GM23338 (cell line): ENCODE measurements at regions not wholly inside any gene's neighbourhood (a gene's known extent, or its start where the extent isn't known, plus 50 kb on each side); places are given as distances from the start of the nearest gene placed in this dataset.

Experiments
- ATAC-seq: fragments of 200-7000 bp; cut with Tn5 transposase; 3 replicates; pipeline ENCODE4 v1.9.1; 2020
- DNase-seq: peaks from one replicate; pipeline ENCODE4 v3.0.0-alpha.2; 2015; ENCODE audit warnings: low spot score
- H2AFZ ChIP-seq: fragments of 200-600 bp; sonication (generic); 2 replicates; pipeline ENCODE4 v1.8.0; 2016; ENCODE audit warnings: antibody characterized with exemption, mild to moderate bottlenecking, moderate library complexity
- H3F3A ChIP-seq: fragments of 200-600 bp; sonication (generic); replicated peaks from 2 replicates; pipeline ENCODE4 v1.8.0; 2017; ENCODE audit warnings: antibody characterized with exemption, mixed run types, low read depth
- H3K27ac ChIP-seq: fragments of 200-600 bp; sonication (generic); 2 replicates; pipeline ENCODE4 v1.6.1; 2016; ENCODE audit warnings: low read depth
- H3K27me3 ChIP-seq: fragments of 200-600 bp; sonication (generic); 2 replicates; pipeline ENCODE4 v1.8.0; 2016; ENCODE audit warnings: mild to moderate bottlenecking, mixed run types, moderate library complexity; ENCODE audit not compliant: insufficient read depth
- H3K36me3 ChIP-seq: fragments of 200-600 bp; sonication (generic); 2 replicates; pipeline ENCODE4 v1.8.0; 2016; ENCODE audit warnings: mild to moderate bottlenecking; ENCODE audit not compliant: insufficient read depth
- H3K4me1 ChIP-seq: fragments of 200-600 bp; sonication (generic); 2 replicates; pipeline ENCODE4 v1.8.0; 2016; ENCODE audit warnings: mild to moderate bottlenecking, moderate library complexity; ENCODE audit not compliant: insufficient read depth
- H3K4me2 ChIP-seq: fragments of 200-600 bp; sonication (generic); 2 replicates; pipeline ENCODE4 v1.7.1; 2017; ENCODE audit warnings: mixed run types
- H3K4me3 ChIP-seq: fragments of 200-600 bp; sonication (generic); 2 replicates; pipeline ENCODE4 v1.6.1; 2016; ENCODE audit warnings: mixed run types
- H3K79me2 ChIP-seq: fragments of 200-600 bp; sonication (generic); replicated peaks from 2 replicates; pipeline ENCODE4 v1.8.0; 2017; ENCODE audit warnings: mild to moderate bottlenecking; ENCODE audit not compliant: insufficient read depth
- H3K9me2 ChIP-seq: fragments of 200-600 bp; sonication (generic); 2 replicates; pipeline ENCODE4 v1.8.0; 2017; ENCODE audit not compliant: insufficient read depth
- H4K20me1 ChIP-seq: fragments of 200-600 bp; sonication (generic); replicated peaks from 2 replicates; pipeline ENCODE4 v1.8.0; 2017; ENCODE audit warnings: mild to moderate bottlenecking; ENCODE audit not compliant: insufficient read depth
- H3K27ac Mint-ChIP-seq: 2 replicates; pipeline ENCODE4 v1.8.0; 2020; ENCODE audit warnings: inconsistent platforms, mild to moderate bottlenecking, moderate library complexity, mixed read lengths
- H3K27me3 Mint-ChIP-seq: 3 replicates; pipeline ENCODE4 v1.8.0; 2022; ENCODE audit warnings: low read depth, mild to moderate bottlenecking, moderate library complexity, mixed read lengths, inconsistent platforms; ENCODE audit not compliant: insufficient read depth, poor library complexity
- H3K36me3 Mint-ChIP-seq: 3 replicates; pipeline ENCODE4 v1.8.0; 2021; ENCODE audit warnings: low read depth, mild to moderate bottlenecking, inconsistent platforms, moderate library complexity, mixed read lengths
- H3K4me1 Mint-ChIP-seq: 3 replicates; pipeline ENCODE4 v1.8.0; 2020; ENCODE audit warnings: mild to moderate bottlenecking, inconsistent platforms, mixed read lengths
- H3K4me3 Mint-ChIP-seq: 3 replicates; pipeline ENCODE4 v1.8.0; 2021; ENCODE audit warnings: moderate library complexity, mild to moderate bottlenecking, inconsistent platforms, mixed read lengths
- H3K9me3 Mint-ChIP-seq: 3 replicates; pipeline ENCODE4 v1.8.0; 2020; ENCODE audit warnings: moderate library complexity, mild to moderate bottlenecking, inconsistent platforms, mixed read lengths
- CREB1 ChIP-seq: fragments of 250-450 bp; sonication (Bioruptor Pico); IDR thresholded peaks from 2 replicates; pipeline ENCODE4 v1.5.0; 2020; ENCODE audit warnings: low read depth, mild to moderate bottlenecking, moderate library complexity
- EZH2phosphoT487 ChIP-seq: fragments of 200-600 bp; sonication (generic); IDR thresholded peaks from one replicate; pipeline ENCODE4 v1.8.1; 2018; ENCODE audit warnings: antibody characterized with exemption; ENCODE audit not compliant: unreplicated experiment
- NANOG ChIP-seq: IDR thresholded peaks from 2 replicates; pipeline ENCODE4 v1.6.1; 2016; ENCODE audit warnings: antibody characterized with exemption, borderline replicate concordance
- POLR2AphosphoS5 ChIP-seq: IDR thresholded peaks from 2 replicates; pipeline ENCODE4 v1.6.1; 2016; ENCODE audit warnings: antibody characterized with exemption, low read depth
- STAT1 ChIP-seq: IDR thresholded peaks from one replicate; pipeline ENCODE4 v1.6.1; 2016; ENCODE audit warnings: antibody characterized with exemption; ENCODE audit not compliant: unreplicated experiment
- TF ChIP-seq, protein P1 (sequence below): fragments of 250-450 bp; sonication (Bioruptor Pico); IDR thresholded peaks from 2 replicates; pipeline ENCODE4 v1.5.0; 2020; ENCODE audit warnings: mild to moderate bottlenecking, moderate library complexity
- TF ChIP-seq, protein P2 (sequence below): IDR thresholded peaks from 2 replicates; pipeline ENCODE4 v1.6.1; 2016; ENCODE audit warnings: antibody characterized with exemption
- TF ChIP-seq, protein P3 (sequence below): IDR thresholded peaks from one replicate; pipeline ENCODE4 v1.6.1; 2018; ENCODE audit warnings: antibody characterized with exemption; ENCODE audit not compliant: unreplicated experiment

DNA sequence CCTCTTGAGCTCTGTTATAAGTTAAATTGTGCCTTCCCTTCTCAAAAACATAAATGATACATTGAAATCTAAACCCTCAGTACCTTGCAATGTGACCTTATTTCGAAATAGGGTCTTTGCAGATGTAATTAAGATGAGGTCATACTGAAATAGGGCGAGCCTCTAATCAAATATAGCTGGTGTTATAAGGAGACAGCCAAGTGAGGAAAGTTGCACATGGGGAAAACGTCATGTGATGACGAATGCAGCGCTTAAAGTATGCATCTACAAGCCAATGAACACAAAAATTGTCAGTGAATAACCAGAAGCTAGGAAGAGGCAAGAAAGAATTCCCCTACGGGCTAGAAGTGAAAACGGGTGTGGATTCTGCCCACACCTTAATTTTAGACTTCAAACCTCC, 305.2 kb upstream of the FOXG1 start (continued):
- TF ChIP-seq, protein P1, sequence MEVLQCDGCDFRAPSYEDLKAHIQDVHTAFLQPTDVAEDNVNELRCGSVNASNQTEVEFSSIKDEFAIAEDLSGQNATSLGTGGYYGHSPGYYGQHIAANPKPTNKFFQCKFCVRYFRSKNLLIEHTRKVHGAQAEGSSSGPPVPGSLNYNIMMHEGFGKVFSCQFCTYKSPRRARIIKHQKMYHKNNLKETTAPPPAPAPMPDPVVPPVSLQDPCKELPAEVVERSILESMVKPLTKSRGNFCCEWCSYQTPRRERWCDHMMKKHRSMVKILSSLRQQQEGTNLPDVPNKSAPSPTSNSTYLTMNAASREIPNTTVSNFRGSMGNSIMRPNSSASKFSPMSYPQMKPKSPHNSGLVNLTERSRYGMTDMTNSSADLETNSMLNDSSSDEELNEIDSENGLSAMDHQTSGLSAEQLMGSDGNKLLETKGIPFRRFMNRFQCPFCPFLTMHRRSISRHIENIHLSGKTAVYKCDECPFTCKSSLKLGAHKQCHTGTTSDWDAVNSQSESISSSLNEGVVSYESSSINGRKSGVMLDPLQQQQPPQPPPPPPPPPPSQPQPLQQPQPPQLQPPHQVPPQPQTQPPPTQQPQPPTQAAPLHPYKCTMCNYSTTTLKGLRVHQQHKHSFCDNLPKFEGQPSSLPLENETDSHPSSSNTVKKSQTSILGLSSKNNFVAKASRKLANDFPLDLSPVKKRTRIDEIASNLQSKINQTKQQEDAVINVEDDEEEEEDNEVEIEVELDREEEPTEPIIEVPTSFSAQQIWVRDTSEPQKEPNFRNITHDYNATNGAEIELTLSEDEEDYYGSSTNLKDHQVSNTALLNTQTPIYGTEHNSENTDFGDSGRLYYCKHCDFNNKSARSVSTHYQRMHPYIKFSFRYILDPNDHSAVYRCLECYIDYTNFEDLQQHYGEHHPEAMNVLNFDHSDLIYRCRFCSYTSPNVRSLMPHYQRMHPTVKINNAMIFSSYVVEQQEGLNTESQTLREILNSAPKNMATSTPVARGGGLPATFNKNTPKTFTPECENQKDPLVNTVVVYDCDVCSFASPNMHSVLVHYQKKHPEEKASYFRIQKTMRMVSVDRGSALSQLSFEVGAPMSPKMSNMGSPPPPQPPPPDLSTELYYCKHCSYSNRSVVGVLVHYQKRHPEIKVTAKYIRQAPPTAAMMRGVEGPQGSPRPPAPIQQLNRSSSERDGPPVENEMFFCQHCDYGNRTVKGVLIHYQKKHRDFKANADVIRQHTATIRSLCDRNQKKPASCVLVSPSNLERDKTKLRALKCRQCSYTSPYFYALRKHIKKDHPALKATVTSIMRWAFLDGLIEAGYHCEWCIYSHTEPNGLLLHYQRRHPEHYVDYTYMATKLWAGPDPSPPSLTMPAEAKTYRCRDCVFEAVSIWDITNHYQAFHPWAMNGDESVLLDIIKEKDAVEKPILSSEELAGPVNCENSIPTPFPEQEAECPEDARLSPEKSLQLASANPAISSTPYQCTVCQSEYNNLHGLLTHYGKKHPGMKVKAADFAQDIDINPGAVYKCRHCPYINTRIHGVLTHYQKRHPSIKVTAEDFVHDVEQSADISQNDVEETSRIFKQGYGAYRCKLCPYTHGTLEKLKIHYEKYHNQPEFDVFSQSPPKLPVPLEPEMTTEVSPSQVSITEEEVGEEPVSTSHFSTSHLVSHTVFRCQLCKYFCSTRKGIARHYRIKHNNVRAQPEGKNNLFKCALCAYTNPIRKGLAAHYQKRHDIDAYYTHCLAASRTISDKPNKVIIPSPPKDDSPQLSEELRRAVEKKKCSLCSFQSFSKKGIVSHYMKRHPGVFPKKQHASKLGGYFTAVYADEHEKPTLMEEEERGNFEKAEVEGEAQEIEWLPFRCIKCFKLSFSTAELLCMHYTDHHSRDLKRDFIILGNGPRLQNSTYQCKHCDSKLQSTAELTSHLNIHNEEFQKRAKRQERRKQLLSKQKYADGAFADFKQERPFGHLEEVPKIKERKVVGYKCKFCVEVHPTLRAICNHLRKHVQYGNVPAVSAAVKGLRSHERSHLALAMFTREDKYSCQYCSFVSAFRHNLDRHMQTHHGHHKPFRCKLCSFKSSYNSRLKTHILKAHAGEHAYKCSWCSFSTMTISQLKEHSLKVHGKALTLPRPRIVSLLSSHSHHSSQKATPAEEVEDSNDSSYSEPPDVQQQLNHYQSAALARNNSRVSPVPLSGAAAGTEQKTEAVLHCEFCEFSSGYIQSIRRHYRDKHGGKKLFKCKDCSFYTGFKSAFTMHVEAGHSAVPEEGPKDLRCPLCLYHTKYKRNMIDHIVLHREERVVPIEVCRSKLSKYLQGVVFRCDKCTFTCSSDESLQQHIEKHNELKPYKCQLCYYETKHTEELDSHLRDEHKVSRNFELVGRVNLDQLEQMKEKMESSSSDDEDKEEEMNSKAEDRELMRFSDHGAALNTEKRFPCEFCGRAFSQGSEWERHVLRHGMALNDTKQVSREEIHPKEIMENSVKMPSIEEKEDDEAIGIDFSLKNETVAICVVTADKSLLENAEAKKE (CRISPR knock-in tag): no peak
- TF ChIP-seq NANOG (no peak), CREB1 (CRISPR knock-in tag) (no peak)

DNA sequence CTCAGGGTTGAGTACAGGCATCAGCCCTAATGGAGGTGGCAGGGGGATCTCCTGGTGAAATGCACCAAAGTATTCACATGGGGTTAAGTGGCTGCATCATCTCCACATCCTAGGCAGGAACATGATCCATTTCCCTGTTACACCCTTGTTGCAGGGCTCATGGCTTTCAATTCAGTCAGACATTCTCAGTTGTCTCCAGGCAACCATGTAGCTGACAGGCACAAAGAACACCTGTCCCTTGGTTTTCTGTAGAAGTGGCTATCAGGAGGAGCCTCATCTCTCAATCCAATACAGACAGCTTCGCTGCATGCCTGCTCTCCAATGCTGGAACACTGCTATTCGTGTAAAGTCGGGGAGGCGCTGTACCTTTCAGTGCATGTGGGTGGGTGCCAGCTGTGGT, 299.0 kb upstream of the FOXG1 start:
- Histone ChIP-seq H3K27ac (no peak overlapping the region), H3K4me2 (no peak overlapping the region), H3K79me2 (no peaks in the 10 kb centered on the region), H3F3A (no peaks in the 10 kb centered on the region), H2AFZ (no peak overlapping the region), H4K20me1 (no peaks in the 10 kb centered on the region), H3K4me1 (no peaks in the 10 kb centered on the region), H3K9me2 (no peaks in the 10 kb centered on the region), H3K4me3 (no peak overlapping the region), H3K27me3 (no peaks in the 10 kb centered on the region), H3K36me3 (no peaks in the 10 kb centered on the region; the same call in 1 of the 2 replicates)
- ATAC-seq: no peak
- DNase-seq: no peak
- no peak overlapping the region for H3K27ac Mint-ChIP-seq
- no peak overlapping the region for H3K4me3 Mint-ChIP-seq
- no peaks in the 10 kb centered on the region for H3K27me3 Mint-ChIP-seq
- H3K36me3 Mint-ChIP-seq: peaks cover 14% of the 10 kb centered on the region; the same call in 2 of the 3 replicates
- TF ChIP-seq EZH2phosphoT487: no peak
- no peak for TF ChIP-seq CREB1 (CRISPR knock-in tag)
- no peak for TF ChIP-seq STAT1
- TF ChIP-seq, protein P2, sequence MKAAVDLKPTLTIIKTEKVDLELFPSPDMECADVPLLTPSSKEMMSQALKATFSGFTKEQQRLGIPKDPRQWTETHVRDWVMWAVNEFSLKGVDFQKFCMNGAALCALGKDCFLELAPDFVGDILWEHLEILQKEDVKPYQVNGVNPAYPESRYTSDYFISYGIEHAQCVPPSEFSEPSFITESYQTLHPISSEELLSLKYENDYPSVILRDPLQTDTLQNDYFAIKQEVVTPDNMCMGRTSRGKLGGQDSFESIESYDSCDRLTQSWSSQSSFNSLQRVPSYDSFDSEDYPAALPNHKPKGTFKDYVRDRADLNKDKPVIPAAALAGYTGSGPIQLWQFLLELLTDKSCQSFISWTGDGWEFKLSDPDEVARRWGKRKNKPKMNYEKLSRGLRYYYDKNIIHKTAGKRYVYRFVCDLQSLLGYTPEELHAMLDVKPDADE: no peak
- TF ChIP-seq, protein P3, sequence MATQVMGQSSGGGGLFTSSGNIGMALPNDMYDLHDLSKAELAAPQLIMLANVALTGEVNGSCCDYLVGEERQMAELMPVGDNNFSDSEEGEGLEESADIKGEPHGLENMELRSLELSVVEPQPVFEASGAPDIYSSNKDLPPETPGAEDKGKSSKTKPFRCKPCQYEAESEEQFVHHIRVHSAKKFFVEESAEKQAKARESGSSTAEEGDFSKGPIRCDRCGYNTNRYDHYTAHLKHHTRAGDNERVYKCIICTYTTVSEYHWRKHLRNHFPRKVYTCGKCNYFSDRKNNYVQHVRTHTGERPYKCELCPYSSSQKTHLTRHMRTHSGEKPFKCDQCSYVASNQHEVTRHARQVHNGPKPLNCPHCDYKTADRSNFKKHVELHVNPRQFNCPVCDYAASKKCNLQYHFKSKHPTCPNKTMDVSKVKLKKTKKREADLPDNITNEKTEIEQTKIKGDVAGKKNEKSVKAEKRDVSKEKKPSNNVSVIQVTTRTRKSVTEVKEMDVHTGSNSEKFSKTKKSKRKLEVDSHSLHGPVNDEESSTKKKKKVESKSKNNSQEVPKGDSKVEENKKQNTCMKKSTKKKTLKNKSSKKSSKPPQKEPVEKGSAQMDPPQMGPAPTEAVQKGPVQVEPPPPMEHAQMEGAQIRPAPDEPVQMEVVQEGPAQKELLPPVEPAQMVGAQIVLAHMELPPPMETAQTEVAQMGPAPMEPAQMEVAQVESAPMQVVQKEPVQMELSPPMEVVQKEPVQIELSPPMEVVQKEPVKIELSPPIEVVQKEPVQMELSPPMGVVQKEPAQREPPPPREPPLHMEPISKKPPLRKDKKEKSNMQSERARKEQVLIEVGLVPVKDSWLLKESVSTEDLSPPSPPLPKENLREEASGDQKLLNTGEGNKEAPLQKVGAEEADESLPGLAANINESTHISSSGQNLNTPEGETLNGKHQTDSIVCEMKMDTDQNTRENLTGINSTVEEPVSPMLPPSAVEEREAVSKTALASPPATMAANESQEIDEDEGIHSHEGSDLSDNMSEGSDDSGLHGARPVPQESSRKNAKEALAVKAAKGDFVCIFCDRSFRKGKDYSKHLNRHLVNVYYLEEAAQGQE: no peak
- no peak for TF ChIP-seq POLR2AphosphoS5
- no peak for TF ChIP-seq NANOG
- peaks cover 5% of the 10 kb centered on the region for H3K4me1 Mint-ChIP-seq
- H3K9me3 Mint-ChIP-seq: peaks cover 26% of the 10 kb centered on the region
